Medulla oblongata (tissue), 1 donor: ENCODE measurements at regions not wholly inside any gene's neighbourhood (a gene's known extent, or its start where the extent isn't known, plus 50 kb on each side); places are given as distances from the start of the nearest gene placed in this dataset.
"Not testable (repeated sequence)": the region's sequence is repeated elsewhere in the genome, so short reads cannot be mapped to it uniquely, and the experiment has no call there.

ENCODE experiments used
- DNase-seq: peaks from one replicate; pipeline ENCODE4 v3.0.0-alpha.2; 2015; ENCODE audit errors: extremely low spot score

DNA sequence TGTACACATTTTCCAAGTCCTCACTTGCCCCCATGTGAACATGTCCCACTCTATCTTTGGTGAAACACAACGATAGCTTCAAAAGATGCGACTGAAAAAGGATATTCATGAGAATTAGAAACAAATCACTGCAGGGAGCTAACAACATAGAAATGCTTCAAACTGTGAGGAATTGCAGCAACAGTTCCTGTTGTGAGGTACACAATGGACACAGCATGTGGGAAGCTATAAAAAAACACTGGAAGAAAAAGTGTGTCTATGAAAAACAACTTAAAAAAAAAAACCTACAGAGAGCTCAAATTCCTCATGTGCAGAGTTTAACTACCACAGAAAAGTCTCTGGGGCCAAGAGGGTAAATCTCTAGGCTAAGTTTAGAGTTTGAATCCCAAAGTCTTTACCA, 51.6 kb upstream of the BLTP1 start:
- DNase-seq: no peak

DNA sequence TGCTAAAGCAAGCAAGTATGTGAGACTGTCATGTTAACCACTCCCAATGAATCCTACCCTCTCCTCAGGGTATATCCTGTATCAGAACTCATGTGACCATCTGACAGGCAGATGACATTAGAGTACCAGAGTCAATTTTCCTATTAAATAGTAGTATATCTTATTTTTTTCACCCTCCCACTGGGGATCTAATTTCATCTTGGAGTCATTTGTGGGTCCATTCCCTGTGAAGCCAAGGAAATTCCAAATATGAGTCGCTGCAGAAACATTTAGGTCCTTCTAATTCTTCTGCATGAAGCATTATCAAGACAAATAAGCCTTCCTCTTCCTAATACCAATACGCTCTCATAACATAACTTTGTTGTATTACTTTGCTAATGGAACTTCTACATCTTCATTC, 52.2 kb upstream of the BLTP1 start:
- no peak for DNase-seq

DNA sequence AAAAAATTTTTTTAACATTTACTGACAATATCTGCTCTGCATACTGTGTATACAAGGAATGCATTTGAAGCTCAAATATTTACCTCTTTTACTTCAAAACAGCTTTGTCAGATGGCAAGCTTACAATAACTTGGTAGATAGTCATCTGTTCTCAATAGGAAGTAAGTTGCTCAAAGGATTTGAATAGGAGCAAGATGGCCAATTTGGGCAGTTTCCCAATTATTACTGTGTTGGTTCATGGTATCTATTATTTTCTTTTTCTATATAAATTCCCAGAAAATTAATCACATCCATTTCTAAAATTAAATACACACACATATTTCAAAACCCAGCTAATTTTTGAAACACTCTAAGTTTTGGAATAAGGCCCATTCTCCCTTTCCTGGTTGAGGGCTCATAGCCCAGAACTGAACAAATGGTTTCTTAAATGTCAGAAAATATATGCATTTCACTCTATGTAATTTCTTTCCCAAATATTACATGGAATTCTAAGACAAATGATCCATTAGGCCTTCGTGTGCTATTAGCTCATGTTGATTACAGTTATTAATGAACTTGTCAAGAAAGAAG, 60.2 kb upstream of the BLTP1 start:
- DNase-seq: no peak

DNA sequence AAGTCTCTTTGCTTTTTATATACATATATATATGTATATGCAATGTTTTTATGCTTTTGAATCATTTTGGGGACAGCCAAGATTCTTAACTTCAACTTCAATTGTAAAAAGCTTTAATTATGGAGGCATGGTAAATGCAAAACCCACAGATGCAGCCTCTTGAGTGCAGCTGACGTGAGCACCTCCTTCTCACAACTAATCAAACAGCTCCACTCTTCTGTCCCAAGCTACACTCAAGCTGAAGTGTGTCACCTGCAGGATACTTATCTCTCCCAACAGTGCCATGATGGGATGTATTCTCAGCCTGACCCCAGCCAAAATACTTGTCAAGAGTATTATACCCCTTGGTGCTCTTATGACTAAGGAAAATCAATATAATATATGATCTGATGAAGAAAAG, 60.7 kb upstream of the BLTP1 start:
- DNase-seq: no peak

DNA sequence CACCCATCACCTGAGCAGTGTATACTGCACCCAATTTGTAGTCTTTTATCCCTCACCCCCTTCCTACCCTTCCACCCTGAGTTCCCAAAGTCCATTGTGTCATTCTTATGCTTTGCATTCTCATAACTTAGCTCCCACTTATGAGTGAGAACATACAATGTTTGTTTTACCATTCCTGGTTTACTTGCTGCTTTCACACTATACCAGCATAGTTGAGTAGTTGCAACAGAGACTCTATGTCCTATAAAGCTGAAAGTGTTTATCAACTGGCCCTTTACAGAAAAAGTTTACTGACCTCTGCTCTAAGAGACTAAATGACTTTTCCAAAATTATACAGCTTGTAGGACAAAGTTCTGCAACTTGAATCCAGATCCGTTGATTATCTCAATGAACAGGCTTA, 61.1 kb upstream of the BLTP1 start:
- no peak for DNase-seq

DNA sequence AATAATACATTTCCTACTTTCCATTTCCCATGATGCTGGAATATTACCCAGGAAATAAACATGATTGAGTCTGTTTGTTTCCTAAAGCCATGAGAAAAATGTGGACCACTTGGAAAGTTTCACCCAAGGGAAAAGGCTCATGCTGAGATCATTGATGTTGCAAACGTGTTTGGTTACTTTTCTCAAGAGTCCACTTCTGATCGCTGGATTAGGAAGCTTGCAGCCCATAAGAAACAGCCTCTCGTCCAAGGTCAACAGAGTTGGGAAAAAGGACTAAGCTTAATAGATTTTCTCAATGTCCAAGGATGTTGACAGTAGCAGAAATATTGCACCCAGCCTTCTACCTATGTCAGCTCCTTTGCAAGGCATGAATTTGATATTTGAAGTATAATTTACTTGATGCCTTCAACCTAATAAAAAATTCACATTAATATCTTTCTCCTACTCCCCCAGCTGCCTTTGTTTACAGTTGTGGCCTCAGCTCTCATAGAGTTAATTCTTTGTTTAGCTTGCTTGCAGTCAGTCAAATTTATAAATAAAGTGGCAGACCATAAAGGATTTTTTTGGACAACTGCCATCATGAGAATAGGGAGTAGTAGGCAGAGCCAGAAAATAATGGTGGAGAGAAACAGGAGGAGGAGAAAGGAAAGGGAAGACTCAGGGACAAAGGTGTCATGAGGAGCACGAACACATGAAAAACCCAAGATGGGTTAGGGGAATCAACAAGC, 65.6 kb upstream of the BLTP1 start:
- no peak for DNase-seq

DNA sequence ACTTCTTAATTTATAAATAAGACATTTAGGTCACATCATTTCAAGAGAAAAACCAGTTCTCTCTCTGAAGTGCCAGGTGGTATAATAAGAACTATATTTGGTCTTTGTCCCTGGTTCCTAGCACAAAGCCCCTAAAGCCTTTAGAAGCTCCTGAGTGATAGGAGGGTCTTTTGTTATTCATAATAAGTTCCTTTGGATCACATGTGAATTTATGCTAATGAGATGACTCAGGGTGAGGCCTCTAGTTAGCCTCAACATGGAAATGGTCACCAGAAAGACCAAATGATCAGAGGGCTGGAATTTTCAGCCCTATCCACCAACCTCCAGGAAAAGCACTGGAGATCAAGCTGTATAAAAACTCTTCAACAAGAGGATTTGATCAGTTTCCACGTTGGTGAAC, 68.1 kb upstream of the BLTP1 start:
- no peak for DNase-seq

DNA sequence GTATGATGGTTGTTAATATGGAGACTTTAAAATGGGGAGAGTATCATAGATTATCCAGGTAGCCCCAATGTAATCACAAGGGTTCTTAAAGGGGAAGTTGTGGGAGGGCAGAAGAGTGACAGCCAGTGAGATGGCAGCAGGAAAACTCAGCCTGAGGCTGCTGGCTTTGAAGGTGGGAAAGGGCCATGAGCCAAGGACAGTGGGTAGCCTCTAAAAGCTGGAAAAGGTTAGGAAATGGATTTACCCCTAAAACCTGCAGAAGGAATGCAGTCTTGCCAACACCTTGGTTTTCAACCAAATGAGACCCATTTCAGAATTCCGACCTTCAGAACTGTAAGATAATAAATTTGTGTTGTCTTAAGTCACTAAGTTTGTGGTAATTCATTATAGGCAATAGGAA, 68.8 kb upstream of the BLTP1 start:
- DNase-seq: no peak

DNA sequence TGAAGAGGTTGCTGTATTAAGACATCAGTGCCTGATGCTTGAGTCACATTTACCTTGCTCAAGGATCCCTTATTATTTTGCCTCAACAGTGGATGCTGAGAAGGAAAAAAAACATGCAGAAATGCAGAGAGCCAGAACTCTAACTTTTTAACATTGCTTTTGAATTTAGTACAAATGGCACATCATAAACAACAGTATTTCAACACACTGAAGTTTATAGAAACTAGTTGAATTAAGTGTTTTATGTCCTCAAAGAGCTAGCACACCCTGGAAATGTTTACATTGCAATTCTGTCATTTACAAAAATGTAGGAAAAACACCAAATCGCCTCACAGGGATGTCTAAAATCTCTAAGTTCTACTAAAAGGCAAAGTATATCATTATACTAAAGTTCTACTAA, 69.5 kb upstream of the BLTP1 start:
- no peak for DNase-seq

DNA sequence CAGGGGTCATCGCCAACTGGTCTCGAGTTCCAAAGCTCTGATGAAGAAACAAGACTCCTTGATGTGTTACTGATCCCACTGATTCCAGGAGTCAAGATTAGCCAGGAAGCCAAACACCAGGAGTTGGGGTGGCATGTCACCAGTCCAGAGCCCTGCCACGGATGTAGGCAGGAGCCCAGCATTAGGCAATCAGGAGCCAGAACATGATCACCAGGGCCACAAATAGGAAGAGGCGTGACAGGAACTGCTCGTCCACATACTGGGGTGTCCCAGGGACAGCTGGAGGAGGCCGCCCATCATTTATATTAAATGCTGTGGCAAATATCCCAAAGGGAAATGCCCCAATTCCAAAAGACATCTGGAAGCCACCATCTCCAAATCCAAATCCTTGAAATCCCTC, 74.5 kb upstream of the BLTP1 start:
- not testable (repeated sequence) for DNase-seq

DNA sequence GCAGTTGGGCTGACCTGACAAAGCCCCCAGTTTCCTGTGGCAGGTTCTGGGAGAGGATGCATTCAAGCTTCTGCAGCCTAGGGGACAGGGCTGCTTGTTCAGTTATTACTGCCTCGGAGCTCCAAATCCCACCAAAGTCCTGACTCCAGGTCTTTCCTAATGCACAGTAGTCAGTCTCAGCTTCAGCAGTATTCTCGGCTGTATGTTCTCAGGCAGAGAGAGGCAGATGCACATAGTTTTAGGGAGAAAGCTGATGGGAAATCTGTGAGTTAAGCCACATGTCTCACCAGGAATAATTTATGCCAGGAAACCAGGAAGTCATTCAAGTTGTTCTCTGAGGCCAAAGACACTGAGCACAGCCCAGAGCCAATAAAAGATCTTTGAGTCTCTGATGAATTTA, 75.3 kb upstream of the BLTP1 start:
- DNase-seq: not testable (repeated sequence)

DNA sequence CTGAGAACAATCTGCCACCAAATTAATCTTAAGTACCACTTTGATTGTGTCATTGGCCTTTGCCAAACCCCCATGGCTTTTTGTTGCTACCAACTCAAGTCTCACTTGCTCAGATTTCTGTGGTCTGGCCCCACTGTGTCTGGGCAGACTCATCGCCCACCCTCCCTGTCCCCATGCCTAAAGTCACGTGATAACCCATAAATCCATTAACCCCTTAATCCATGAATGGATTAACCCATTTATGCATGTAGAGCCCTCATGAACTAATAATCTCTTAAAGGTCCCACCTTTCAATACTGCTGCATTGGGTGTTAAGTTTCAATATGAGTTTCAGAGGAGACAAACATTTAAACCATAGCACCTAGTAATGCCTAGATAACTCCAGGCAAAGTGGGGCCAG, 78.5 kb upstream of the BLTP1 start:
- DNase-seq: no peak

DNA sequence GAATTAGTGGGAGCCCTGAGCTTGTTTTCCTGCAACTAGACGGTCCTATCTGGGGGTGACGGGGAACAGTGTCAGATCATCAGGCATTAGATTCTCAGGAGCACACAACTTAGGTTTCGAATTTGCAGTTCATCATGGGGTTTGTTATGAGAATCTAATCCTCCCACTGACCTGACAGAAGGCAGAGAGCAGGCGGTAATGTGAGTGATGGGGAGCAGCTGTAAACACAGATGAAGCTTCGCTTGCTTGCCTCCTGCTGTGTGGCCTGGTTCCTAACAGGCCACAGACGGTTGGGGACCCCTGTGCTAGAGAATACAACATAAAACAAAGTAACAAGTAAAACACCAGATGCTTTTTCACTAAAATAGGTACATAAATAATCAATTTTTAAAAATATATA, 86.2 kb upstream of the BLTP1 start:
- DNase-seq: no peak

DNA sequence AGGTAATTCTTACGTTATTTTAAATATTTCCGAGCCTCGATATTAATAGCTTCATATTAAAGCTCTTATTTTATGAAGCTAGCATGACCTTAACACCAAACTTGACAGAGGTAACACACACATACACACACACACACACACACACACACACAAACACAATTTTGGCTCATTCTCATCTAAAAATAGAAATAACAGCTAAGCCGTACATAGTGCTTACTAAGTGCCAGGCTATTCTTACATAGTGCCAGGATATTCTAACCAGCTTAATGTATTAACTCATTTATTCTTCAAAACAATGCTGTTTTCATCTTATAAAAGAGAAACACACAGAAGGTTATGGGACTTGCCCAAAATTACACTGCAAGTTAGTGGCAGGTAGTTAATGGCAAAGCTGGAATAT, 87.0 kb upstream of the BLTP1 start:
- no peak for DNase-seq

DNA sequence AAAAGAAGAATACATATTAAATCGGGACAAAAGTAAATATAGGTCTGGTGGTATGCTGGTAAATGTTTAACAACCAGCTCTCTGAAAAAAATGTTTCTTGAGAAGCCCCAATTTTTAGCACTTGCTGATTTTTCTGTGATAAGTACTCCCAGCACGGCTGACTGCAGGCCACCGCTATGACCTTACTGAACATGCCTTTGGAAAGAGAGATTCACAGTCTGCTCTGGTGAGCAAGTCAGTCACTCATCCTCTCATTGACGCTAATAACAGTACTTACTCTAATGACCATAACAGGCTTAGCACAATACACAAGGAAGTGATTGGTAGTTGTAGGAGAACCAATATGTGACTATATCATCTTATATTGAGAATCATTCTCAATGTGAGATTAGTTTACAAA, 98.9 kb upstream of the BLTP1 start:
- DNase-seq: no peak

DNA sequence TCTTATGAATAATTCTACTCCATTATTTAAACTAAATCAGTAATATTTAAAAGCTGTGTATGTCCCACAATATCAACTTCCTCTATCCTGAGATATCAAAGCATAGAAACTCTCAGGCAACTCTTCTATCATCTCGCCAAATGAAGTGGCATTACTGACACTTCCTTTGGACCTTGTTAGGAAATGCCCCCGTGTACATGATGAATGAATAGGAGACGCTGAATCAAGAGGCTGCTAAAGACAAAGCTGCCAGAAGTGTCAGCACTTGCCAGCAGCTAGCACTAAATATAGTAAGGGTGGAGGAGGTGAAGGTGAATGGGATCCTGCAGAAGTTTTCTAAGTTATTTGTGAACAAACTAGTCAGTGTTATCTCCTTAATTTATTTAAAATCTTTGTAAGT, 99.5 kb upstream of the BLTP1 start:
- no peak for DNase-seq

DNA sequence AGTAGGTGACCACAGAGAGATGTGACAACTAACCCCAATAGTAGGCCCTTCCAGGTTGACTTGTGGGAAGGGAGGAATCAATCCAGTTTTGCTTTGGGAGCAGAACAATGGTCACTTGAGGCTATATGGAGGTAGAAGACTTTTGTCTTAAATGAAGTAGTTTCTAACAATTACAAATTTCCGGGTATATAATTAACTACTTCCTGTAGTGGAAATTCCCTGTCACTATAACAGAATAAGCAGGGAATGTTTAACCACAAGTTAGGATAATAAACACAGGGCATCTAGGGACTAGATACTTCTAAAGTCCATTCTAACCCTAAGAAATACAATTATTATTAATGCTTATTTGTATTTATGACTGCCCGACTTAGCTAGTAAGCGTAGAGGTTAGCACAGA, 99.0 kb upstream of the TRPC3 start:
- DNase-seq: no peak

DNA sequence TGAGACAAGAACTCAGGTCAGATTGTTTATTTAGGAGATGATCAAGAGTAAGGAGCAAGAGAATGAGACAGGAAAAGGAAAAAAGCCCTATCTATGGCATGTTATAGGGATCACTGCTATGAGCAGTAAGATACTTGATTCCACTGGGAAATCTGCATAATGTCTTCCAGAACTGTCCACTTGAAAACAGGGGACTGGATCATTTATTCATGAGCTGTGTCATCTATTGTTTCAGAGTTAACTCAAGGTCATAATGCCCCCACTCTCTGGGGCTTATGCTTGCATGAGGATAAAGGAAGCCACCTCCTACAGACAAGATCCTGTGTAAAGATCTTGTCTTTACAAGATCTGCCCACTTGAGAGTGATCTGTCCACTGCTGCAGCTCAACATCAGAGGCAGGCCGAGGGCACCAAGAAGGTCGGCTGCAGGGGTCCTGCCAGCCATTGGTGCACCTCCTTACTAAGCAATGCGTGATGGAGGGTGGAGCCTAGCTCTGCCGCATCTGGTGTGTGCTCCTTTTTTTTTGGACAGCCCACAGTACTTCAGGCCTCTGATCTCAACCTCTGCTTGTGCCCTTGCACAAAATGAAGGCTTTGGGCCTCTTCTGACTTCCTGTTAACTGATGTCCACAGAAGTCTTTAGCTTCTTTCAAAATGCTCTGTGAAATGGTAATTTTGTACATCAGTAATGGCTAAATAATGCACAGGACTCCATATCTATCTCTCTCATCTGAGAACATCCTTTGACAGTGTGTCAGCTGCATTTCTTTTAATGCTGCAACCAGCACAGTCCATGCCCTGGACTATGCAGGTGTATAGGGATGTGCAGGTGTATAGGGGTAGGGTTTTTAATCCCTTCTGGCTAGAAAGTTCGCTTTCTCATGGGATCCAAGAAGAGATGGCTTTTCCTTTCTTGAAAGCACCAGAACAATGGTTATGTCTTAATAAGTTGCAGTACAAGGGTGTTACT, 95.9 kb upstream of the TRPC3 start:
- DNase-seq: no peak

DNA sequence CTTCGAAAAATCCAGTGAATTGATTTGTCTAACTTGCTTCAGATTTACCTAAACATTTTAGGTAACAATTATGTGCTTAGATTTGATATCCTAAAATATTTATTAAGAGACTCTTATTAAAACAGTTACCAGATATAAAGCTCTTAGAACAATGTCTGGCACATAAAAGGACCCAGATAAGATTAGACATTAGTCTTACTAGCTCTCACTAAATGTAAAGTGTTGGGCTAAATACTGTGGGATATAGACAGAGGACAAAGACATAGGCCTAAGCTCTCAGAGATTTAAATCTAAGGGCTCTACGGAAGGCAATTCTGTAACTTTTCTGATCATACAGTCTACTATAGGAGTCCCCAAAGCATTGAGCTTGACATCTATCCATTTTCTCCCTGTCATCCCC, 94.4 kb upstream of the TRPC3 start:
- no peak for DNase-seq

DNA sequence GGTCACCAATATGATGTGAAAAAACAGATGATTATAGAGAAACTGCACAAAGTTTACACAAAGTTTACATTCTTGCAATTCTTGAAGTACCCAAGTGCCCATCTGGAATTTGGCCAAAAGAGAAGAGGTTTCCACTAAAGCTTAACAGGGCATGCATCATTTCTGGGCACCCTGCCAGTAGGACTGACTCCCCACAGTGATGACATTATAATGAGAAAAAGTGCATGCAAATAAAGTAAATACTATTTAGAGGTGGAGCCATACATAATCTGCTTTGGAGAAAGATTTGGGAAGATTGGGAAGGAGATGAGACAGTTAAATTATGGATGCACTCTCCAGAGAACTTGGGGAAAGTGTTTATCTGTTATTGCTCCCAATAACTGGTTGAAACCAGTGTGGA, 93.7 kb upstream of the TRPC3 start:
- no peak for DNase-seq

DNA sequence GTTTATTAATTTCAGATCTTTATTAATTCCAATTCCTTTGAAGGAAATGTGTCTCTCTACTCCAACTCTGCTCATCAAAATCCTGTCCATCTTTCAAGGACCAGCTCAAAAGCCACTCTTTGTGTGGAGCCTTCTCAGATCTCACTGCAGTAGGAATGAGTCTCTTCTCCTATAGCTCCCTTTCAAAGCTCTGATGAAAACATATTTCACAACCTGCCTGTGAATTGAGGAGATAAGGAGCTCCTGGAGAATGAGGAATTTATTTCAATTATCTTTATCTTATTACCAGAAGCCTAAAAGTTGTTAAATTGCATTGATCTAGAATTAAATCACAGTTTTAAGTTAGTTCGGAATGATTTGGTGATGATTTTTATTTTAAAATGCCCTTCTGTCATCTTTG, 92.6 kb upstream of the TRPC3 start:
- no peak for DNase-seq

DNA sequence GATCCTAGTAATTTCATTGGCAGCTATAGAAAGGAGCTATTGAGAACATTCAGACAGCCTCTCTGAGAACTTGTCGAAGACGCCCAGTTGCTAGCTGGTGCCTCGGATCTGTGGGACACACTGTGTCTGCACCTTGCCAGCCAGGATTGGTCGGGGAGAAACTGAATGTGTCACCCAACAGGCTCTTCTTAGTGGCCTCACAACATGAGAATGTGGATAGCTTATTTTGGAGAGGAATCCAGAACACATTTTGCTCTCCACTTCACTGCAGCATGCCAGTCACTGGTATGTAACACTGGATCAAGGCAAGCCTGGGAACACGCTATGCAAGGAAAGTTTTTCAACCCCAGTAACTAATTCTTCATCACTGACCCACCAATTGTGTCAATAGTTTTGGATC, 89.5 kb upstream of the TRPC3 start:
- DNase-seq: no peak

DNA sequence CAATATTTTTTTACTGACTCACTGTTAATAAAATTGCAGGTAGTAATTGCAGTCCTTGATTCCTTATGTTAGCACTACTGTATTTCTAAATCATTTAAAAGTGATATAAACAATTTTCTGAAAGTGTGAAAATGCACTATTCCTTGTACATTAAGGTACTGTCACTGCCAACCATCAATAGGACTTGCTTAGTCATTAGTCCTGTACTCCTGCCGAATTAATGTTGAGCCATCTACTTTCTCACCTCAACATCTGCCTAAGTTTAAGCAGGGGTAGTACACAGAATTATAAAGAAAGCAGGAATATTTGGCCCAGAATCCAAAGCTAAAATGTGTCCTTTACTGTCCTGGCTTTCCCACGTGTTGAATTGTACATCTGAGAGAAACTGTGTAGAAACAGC, 87.0 kb upstream of the TRPC3 start:
- no peak for DNase-seq
